ENCODE measurements at regions not wholly inside any gene's neighbourhood (a gene's known extent, or its start where the extent isn't known, plus 50 kb on each side); places are given as distances from the start of the nearest gene placed in this dataset.

- TF ChIP-seq SIN3A (IDR thresholded peaks at IDR 0.05; ENCODE audit: borderline replicate concordance, insufficient read depth, low read length) (no peak), POLR2AphosphoS5 (IDR thresholded peaks at IDR 0.05; ENCODE audit: low read depth, low read length) (no peak), REST (IDR thresholded peaks at IDR 0.05; ENCODE audit: insufficient read depth in 1 of 2, low read depth in 2 of 2, low read length in 2 of 2) (no peak), TAF1 (IDR thresholded peaks at IDR 0.05; ENCODE audit: borderline replicate concordance, insufficient read depth, low read length) (no peak), FOXP2 (optimal IDR thresholded peaks at IDR 0.05; ENCODE audit: borderline replicate concordance, extremely low read depth, extremely low read length, insufficient read depth) (no peak)
Measured at GRCh38 chr2:107602801-107603200, 223.9 kb upstream of the RGPD4 start.
